GM19239 (cell line): ENCODE measurements at regions not wholly inside any gene's neighbourhood (a gene's known extent, or its start where the extent isn't known, plus 50 kb on each side); places are given as distances from the start of the nearest gene placed in this dataset.

Experiments used
- DNase-seq: peaks from one replicate; pipeline ENCODE4 v3.0.0; 2011; ENCODE audit warnings: low spot score; ENCODE audit not compliant: insufficient read length
- FAIRE-seq: peaks from 2 replicates; lab custom pipeline; 2011; peaks lifted over from hg19 to GRCh38; lab: Jason Lieb, UNC

- FAIRE-seq (no peak), DNase-seq (no peak)
These were observed 271.6 kb upstream of the ARRDC4 start for GRCh38 chr15:97688886-97689285.

- FAIRE-seq (no peak), DNase-seq (no peak)
These were observed 269.4 kb upstream of the ARRDC4 start for GRCh38 chr15:97691078-97691477.

DNA sequence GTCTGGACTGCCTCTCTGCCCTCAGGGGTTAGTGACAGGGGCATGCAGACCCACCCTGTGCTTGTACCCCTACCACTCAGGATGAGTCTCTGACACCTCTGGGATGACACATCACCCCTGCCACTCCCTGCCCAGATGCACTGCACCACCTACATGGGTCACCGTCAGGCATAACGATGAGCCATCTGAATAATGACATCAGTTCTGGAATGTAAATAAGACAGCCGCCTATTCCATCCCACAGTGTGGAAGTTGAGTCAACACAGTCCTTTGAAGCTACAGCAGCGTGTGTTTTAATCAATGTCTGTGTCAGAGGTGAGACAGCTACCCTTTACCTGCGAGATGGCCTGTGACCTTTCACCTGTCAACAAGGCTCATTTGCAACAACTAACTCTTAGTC lies 268.7 kb upstream of the ARRDC4 start:
- no peak for DNase-seq

DNA sequence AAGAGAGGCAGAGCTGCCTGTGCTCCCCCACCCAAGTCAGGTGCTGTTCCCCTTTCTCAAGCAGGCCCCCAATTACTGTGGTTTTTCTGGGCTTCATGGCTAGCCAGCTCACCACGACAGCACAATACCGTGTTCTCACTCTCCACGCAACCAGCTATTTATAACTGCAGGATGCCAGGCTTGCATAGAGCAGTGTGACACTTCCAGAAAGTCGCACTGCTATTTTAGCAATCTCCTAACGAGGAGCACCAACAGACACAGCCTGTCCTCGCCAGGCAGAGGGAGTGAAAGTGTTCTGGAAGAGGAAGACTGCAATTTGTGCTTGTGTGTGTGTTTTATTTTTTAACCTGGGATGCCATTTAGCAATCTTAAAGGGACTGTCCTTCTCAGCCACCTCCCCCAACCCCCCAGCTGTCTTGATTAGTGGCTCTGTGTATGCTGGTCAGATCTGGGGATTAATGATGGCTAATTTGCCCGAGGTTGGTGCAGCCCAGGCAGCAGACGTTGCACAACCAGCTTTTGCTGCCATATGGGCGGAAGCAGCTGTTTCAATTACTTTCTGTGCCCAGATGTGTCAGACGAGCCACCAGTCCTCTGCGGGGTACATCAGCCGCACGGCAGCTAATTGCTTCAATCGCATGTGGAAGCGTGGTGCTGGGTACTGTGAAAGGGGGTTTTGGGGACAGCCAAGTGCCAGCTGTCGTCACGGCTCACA lies 268.0 kb upstream of the ARRDC4 start:
- FAIRE-seq (no peak), DNase-seq (no peak)

More for the DNA sequence above, 268.7 kb upstream of the ARRDC4 start:
- no peak for FAIRE-seq

- FAIRE-seq (no peak), DNase-seq (no peak)
These were observed 266.0 kb upstream of the ARRDC4 start for GRCh38 chr15:97694456-97694855.

- DNase-seq = no peak
- FAIRE-seq = no peak
These were observed 257.1 kb upstream of the ARRDC4 start for GRCh38 chr15:97703400-97703799.

DNA sequence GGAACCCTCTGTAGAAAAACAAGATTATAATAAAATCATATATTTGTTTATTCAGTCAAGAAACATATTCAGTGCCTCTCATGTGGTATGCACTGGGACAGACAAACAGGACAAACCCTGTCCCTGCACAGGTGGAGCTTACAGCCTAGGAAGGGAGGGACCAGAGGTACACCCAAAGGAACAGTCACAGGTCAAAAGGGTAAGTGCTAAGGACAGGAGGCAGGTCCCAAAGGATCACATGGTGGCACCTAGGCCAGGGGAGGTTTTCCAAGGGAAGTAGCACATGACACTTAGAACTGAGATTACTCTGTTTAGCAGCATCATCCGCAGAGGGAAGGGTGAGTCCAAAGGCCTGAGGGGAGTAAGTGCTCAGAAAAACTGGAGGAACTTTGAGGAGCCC lies 254.4 kb upstream of the ARRDC4 start:
- DNase-seq (no peak), FAIRE-seq (no peak)

GRCh38 chr15:97708252-97708651 lies 252.3 kb upstream of the ARRDC4 start:
- DNase-seq (no peak), FAIRE-seq (no peak)

DNA sequence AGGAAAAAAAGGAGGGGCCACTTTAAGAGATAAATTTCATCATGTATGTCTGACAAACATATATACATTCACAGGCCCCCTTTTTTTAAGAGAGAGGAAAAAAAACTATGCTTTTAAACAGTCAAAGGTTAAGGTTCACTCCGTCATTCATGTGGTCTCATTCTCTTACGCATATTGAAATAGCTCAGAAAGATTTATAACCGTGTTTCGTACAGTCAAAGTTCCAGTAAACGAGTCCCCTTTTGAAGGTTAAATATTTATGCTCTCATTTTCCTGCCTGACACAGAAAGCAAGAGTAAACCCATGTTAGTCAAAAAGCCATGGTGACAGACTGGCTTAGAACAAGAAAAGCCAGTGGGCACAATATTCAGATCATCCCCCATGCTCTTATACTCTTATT lies 248.0 kb upstream of the ARRDC4 start:
- no peak for FAIRE-seq
- DNase-seq = no peak

DNA sequence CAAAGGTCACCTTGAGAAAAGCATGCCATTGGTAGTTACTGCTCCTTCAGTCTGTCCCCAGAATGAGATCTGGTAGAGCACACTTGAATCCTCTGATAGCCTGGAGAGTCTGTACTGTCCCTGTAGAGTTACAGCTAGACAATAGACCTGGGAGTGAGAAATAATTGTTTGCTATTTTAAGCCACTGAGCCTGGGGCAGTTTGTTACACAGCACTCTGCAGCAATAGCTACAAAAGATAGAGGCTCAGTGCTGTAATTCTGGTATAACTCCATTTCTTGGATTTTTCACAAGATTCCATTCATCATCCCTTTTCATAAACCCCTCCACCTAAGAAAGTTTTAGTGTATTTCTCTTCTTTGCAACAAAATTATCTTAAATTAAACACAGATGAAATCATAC lies 242.7 kb upstream of the ARRDC4 start:
- no peak for FAIRE-seq
- DNase-seq = no peak

DNA sequence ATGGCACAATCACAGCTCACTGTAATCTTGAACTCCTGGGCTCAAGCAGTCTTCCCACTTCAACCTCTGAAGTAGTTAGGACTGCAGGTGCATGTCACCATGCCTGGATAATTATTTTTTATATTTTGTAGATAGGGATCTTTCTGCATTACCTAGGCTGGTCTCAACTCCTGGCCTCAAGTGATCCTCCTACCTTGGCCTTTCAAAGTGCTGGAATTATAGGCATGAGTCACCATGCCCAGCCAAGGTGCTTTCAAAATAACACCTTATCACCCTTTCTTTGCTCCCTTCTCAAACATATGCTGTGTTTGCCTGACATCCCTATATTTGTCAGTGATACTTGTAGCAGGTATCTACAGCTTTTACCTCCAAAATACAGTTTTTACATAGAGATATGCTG lies 242.0 kb upstream of the ARRDC4 start:
- FAIRE-seq (no peak), DNase-seq (no peak)

- no peak for DNase-seq
- no peak for FAIRE-seq
These were observed 231.7 kb upstream of the ARRDC4 start for GRCh38 chr15:97728791-97729190.

DNA sequence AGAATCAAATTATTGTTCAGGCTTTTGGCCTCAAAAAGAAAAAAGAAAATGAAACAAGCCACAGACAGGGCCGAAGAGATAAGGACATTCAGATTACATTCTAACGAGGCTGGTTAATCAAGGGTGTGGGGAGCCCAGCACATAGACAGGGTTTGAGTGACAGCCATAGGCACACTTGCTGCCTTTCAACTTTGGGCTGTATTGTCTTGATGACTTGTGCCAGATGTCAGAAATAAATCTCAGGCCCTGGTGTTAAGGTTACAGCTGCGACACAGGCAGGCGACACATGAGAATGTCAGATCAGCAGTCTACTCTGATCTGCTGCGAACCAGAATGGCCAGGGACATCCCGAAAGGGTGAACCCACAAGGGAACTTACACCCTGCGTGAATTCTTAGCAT lies 231.2 kb upstream of the ARRDC4 start:
- DNase-seq (no peak), FAIRE-seq (no peak)

GRCh38 chr15:97730315-97730714 lies 230.2 kb upstream of the ARRDC4 start:
- no peak for DNase-seq
- no peak for FAIRE-seq

DNA sequence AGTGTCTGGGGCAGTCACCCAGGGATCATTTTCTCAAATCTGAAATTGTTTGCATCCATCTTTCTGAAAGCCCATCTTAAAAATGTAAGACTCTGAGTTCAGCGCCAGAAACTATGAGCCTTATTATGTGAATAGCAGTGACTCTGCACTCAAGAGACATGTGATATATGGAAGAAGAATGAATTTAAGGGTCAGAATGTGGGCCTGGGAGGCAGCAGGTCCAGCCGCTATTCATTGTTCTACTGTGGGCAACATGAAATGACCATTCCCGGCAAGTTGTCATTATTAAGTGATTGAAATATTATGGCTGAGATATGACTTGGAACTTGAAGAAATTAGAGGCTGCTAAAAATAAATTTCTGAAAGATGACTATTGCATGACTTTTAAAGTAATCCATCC lies 228.6 kb upstream of the ARRDC4 start:
- FAIRE-seq (no peak), DNase-seq (no peak)

GRCh38 chr15:97733373-97733772 lies 227.1 kb upstream of the ARRDC4 start:
- FAIRE-seq (no peak), DNase-seq (no peak)

- no peak for DNase-seq
- FAIRE-seq = no peak
These were observed 223.8 kb upstream of the ARRDC4 start for GRCh38 chr15:97736748-97737147.

GRCh38 chr15:97745481-97746071 lies 214.9 kb upstream of the ARRDC4 start:
- no peak for FAIRE-seq
- DNase-seq = no peak

- DNase-seq (no peak), FAIRE-seq (no peak)
These were observed 213.2 kb upstream of the ARRDC4 start for GRCh38 chr15:97747342-97747741.

DNA sequence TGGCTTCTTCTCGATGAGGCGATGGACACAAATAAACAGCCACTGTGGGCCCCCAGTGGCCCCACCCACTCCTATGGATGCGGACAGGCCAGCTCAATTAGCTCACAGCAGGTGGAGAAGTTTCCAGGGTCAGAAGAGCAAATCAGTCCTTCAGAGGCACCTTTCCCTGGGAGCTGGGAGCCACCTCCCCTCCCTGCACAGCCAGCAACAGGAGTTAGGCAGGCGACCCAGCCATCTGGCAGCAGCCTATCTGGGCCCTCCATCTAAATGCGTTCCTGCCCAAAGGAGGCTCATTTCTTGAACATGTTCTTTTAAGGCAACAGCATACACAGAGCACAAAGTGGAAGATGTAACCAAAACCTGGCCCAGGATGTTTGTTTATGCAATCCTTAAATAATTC lies 211.9 kb upstream of the ARRDC4 start:
- DNase-seq (no peak), FAIRE-seq (no peak)

DNA sequence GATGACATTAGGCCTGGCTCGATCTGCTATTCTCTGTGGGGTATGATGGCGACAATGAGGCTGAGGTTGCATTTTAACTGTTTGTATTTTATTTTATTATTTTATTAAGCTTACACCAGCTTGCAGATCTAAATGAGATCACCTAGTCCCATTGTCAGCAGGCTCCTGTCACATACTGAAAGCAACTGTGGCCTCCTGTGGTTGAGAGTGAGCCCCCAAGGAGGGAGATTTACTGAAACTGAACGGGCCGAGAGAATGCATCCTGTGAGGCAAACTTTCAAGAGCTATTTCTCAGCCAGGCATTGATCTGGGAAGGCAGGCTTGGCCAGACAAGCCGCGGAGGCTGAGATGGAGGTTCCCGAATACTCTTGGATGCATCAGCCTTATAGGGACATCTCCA lies 210.4 kb upstream of the ARRDC4 start:
- DNase-seq (no peak), FAIRE-seq (no peak)

GRCh38 chr15:97755726-97756125 lies 204.8 kb upstream of the ARRDC4 start:
- no peak for FAIRE-seq

More at GRCh38 chr15:97755726-97756125, 204.8 kb upstream of the ARRDC4 start:
- DNase-seq = no peak
